Astrocyte of the cerebellum (primary cell): ENCODE measurements at regions not wholly inside any gene's neighbourhood (a gene's known extent, or its start where the extent isn't known, plus 50 kb on each side); places are given as distances from the start of the nearest gene placed in this dataset.

Source experiments
- DNase-seq: peaks from one replicate; pipeline ENCODE4 v3.0.0-alpha.2; 2011; ENCODE audit warnings: low read depth
- H3K4me3 ChIP-seq: 2 replicates; pipeline ENCODE4 v1.5.1; 2011; ENCODE audit warnings: mild to moderate bottlenecking, low read depth, low read length, moderate library complexity
- in situ Hi-C: cut with HindIII; loops from 2 replicates; pipeline ENCODE4 v1.10.0; 2017; ENCODE audit warnings: low sequenced_read_pairs
- TF ChIP-seq, protein P1 (sequence below): IDR thresholded peaks from 2 replicates; pipeline ENCODE4 v1.5.1; 2012; ENCODE audit warnings: low read length, low read depth, moderate library complexity, mild to moderate bottlenecking; ENCODE audit errors: missing control alignments

DNA sequence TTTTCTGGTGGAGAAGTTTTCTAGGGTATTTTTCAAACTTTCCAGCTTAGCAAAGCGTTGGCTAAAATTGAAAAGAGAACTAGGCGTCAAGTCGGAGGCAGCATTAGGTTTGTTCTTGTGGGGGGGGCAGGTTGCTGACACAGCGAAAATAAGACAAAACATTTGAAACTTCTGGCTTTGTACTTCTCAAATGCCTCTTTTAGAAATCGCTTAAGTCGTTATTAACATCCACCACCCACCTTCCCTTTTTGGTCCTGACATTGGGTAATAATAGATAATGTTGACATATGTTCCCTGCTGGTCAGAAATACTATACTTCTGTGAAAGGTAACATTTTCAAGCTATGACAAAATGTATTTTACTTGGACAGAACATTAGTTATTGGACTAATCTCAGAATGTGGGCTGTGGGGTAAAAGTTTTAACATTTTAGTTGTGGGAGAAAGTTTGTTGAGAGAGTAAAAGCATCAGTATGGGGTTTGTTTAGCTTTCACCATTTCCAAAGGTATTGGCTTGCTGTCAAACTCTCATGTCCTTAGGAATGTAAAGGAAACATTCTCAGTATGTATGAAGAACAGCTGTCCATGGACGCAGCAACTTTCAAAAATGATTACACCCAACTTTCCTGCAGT, 88.1 kb upstream of the ZEB2 start:
- DNase-seq, result peak; percentile 53
- in situ Hi-C loops, result no loop called here
- TF ChIP-seq, protein P1, sequence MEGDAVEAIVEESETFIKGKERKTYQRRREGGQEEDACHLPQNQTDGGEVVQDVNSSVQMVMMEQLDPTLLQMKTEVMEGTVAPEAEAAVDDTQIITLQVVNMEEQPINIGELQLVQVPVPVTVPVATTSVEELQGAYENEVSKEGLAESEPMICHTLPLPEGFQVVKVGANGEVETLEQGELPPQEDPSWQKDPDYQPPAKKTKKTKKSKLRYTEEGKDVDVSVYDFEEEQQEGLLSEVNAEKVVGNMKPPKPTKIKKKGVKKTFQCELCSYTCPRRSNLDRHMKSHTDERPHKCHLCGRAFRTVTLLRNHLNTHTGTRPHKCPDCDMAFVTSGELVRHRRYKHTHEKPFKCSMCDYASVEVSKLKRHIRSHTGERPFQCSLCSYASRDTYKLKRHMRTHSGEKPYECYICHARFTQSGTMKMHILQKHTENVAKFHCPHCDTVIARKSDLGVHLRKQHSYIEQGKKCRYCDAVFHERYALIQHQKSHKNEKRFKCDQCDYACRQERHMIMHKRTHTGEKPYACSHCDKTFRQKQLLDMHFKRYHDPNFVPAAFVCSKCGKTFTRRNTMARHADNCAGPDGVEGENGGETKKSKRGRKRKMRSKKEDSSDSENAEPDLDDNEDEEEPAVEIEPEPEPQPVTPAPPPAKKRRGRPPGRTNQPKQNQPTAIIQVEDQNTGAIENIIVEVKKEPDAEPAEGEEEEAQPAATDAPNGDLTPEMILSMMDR, result no peak
- no peak overlapping the region for H3K4me3 ChIP-seq

DNA sequence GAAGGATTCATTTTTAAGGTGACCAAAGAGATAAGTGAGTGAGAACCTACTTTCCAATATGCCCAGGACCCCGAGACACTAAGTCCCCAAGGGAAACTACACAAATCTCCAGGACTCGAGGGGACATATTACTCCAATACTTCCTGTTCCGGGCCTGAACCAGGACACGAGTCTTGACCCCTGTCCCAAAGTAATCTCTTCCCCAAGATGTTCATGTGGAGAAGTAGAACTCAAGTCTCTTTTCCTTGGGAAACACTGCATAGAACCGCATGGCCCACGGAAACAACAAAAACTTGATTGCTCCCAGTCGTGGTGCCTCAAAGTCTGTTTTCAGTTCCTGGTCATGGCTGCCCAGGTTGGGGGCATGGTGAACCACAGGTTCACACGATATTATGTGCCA, 87.2 kb upstream of the ZEB2 start:
- in situ Hi-C loops, result no loop called here

DNA sequence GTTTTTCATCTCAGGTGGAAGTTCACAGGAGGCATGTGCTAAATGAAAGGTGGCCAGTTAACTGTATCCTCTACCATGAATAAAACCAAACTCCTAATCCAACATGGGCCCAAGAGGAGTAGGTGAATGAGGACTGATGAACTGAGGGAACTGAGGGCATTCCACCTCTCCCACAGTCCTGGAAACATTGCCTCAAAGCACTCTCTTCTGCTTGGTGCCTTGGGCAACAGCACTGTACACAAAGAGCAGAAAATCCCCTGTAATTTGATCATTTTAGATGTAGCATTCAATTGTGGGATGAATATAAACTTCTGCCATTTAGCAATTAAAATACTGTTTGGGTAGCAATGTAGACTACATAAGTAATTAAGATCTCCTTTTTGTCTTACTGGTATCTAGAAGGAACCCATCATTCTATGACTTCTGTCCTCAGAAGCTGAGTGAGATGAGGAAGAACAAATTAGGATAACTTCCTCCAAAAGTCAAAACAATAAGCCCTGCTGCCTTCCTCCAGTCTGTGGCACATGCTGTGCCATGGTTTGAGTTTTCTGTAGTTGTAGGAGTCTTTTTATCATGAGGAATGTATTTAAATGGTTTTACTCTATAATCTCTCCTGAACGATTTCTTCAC, 86.7 kb upstream of the ZEB2 start:
- no peak overlapping the region for H3K4me3 ChIP-seq
- DNase-seq, result no peak
- TF ChIP-seq, protein P1, result no peak
- in situ Hi-C loops, result no loop called here

More for the DNA sequence above, 87.2 kb upstream of the ZEB2 start:
- no peak for DNase-seq
- H3K4me3 ChIP-seq, result no peak overlapping the region
- TF ChIP-seq, protein P1, result no peak

DNA sequence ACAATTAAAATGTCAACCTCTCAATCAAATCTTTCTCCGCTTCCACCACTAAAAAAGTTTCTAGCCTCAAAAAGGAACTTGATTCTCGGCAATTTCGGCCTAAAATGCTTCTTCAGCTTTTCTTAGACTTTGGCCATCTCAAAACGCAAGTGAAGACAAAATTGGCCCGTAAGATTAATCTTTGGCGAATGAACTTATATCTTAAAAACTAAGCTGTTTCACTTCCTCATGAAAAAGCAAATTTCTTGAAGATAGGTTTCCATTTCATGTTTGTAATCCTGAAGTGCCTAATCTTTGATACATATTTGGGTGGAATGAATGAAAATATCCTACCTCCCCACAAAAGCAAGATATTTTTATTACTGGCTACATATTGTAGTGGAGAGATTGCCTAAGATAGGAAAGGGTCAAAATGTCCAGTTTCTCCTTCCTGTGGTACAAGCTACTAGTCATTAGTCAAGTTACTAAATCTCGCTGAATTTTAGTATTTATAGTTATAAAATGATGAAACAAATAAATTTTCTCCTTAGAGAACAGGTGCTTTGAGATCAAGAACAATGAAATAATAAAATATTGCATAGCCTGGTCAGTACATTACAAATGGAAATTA, 85.4 kb upstream of the ZEB2 start:
- DNase-seq, result no peak
- in situ Hi-C loops, result no loop called here
- TF ChIP-seq, protein P1, result no peak
- no peak overlapping the region for H3K4me3 ChIP-seq

DNA sequence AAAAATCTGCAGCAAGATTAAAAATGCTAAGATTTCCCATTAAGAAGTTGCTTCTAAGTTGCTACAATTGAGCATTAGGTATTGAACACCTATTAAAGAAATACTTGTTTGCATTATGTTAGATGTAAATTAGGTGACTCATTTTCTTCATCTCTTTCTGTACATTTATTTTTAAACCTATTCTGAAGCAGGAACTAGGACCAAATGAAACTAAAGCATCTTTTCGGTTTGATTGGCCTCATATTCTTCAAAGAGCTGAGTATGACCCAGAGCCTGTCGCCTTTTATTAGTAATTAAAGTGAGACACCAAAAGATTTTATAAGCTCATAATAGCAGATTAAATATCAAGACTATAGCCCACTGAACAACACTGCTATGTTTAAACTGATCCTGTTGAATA, 83.4 kb upstream of the ZEB2 start:
- DNase-seq, result no peak
- TF ChIP-seq, protein P1, result no peak

DNA sequence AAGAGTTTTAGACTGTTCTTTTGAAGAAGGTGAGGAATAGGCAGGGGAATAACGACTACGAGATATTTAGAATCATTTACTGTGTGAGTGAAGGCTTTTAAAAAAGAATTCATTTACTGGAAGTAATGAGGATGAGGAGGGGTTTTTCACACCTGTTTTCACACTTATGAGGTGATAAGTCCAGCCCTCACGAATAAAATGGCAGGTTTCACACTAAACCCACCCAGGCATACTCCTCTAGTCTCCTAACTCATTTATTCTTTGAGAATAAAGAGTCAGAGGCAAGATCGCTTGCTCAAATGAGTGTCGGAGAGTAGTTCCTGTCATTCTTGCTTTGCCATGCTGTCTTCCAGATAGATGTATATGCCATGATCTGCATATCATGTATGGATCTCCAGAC, 79.0 kb upstream of the ZEB2 start:
- TF ChIP-seq, protein P1, result no peak
- no peak overlapping the region for H3K4me3 ChIP-seq
- no peak for DNase-seq
- in situ Hi-C loops, result no loop called here

More for the DNA sequence above, 83.4 kb upstream of the ZEB2 start:
- H3K4me3 ChIP-seq, result no peak overlapping the region
- in situ Hi-C loops, result no loop called here
